ENCODE measurements at regions not wholly inside any gene's neighbourhood (a gene's known extent, or its start where the extent isn't known, plus 50 kb on each side); places are given as distances from the start of the nearest gene placed in this dataset.

- no peak for TF ChIP-seq CTCF (conservative IDR thresholded peaks at IDR 0.05; ENCODE audit: low read length)
- no peak for TF ChIP-seq EZH2phosphoT487 (IDR thresholded peaks at IDR 0.05; ENCODE audit: borderline replicate concordance)
These were observed 292.3 kb upstream of the STT3B start for GRCh38 chr3:31240466-31240865.

Measured in Loucy (cell line).